ENCODE measurements at regions not wholly inside any gene's neighbourhood (a gene's known extent, or its start where the extent isn't known, plus 50 kb on each side); places are given as distances from the start of the nearest gene placed in this dataset.

DNA sequence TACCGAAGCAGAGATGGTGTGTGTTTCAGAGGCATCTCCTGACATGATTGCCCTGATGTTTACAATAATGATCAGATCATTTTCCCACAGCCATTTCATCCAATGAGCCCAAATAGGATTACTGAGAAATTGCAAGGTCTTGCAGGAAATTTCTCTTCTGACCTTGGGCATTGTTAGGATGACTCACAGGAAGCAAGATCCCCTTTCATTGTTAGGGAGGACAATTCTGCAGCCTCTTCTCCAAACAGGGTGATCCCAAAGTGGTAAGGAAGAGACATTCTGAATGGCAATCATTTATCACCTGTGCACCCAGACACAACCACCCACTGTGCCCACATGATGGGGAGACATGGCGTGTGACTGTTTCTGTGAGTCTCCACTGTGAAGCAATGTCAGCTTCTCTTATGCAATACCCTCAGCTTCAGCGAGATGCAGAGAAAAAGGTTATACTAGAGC lies 306.7 kb upstream of the XYLT1 start:
- H3K4me3 ChIP-seq = no peak overlapping the region
- H3K9me3 ChIP-seq = no peaks in the 10 kb centered on the region
- H3K27ac ChIP-seq = no peak overlapping the region
- H3K27me3 ChIP-seq = no peaks in the 10 kb centered on the region
- TF ChIP-seq EP300 (IDR thresholded peaks at IDR 0.05) = no peak
- TF ChIP-seq, protein P1, sequence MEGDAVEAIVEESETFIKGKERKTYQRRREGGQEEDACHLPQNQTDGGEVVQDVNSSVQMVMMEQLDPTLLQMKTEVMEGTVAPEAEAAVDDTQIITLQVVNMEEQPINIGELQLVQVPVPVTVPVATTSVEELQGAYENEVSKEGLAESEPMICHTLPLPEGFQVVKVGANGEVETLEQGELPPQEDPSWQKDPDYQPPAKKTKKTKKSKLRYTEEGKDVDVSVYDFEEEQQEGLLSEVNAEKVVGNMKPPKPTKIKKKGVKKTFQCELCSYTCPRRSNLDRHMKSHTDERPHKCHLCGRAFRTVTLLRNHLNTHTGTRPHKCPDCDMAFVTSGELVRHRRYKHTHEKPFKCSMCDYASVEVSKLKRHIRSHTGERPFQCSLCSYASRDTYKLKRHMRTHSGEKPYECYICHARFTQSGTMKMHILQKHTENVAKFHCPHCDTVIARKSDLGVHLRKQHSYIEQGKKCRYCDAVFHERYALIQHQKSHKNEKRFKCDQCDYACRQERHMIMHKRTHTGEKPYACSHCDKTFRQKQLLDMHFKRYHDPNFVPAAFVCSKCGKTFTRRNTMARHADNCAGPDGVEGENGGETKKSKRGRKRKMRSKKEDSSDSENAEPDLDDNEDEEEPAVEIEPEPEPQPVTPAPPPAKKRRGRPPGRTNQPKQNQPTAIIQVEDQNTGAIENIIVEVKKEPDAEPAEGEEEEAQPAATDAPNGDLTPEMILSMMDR (IDR thresholded peaks at IDR 0.05) = no peak
- no peak for TF ChIP-seq POLR2A (IDR thresholded peaks at IDR 0.05)
- no peaks in the 10 kb centered on the region for H3K36me3 ChIP-seq
- intact Hi-C loops (cut with DNase I) = no loop called here
- no peaks in the 10 kb centered on the region for H3K4me1 ChIP-seq (ENCODE audit: insufficient read depth)
- DNase-seq = no peak
- 61 to 78% (median 63%) methylated on average over 3 of the region's 3 CpGs for WGBS, 3 donors

DNA sequence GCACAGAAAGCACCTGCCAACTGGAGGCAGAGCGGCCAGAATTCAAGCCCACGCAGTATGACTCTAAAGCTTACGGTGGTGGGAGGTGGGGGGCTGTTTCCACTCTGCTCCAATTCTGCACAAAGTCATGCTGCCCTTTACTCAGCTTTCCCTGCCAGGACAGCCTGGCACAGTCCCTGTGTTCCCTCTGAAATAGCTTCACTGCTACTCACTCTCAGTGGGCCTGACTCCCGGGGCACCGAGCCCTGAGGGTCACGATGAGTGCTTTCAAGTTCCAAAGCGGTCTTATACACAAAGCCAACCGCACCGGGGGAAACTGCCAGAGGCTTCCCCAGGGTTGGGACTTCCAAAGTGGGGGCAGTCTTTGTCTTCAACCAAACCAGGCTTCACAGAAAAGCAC lies 306.1 kb upstream of the XYLT1 start:
- no peaks in the 10 kb centered on the region for H3K9me3 ChIP-seq
- H3K36me3 ChIP-seq = no peaks in the 10 kb centered on the region
- H3K27ac ChIP-seq = no peak overlapping the region
- H3K4me1 ChIP-seq (ENCODE audit: insufficient read depth) = no peaks in the 10 kb centered on the region
- TF ChIP-seq EP300 (IDR thresholded peaks at IDR 0.05) (no peak), POLR2A (IDR thresholded peaks at IDR 0.05) (no peak)
- TF ChIP-seq, protein P1 (IDR thresholded peaks at IDR 0.05) = no peak
- no peak for DNase-seq
- WGBS, 3 donors = 64 to 76% (median 75%) methylated on average over 9 of the region's 9 CpGs
- intact Hi-C loops (cut with DNase I) = no loop called here
- H3K4me3 ChIP-seq = no peak overlapping the region
- H3K27me3 ChIP-seq = no peaks in the 10 kb centered on the region

DNA sequence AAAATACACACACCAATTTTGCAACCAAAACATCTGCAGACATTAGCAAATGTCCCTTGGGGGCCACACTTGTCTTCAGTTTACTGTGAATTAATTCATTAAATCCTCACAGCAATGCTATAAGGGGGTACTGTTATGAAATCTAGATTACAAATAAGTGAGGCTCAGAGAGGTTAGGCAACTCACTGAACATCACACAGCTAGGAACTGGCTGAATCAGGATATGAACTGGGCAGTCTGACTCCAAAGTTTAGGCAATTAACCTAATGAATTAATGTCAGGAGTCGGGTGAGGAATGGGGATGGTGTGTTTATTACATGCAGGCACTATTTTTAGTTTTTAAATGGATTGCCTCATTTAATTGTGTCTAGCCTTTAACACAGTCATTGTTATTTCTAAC lies 305.7 kb upstream of the XYLT1 start:
- Histone ChIP-seq H3K4me1 (ENCODE audit: insufficient read depth) (no peaks in the 10 kb centered on the region), H3K4me3 (no peak overlapping the region), H3K9me3 (no peaks in the 10 kb centered on the region), H3K36me3 (no peaks in the 10 kb centered on the region), H3K27me3 (no peaks in the 10 kb centered on the region), H3K27ac (no peak overlapping the region)
- intact Hi-C loops (cut with DNase I) = no loop called here
- TF ChIP-seq POLR2A (IDR thresholded peaks at IDR 0.05) (no peak), EP300 (IDR thresholded peaks at IDR 0.05) (no peak)
- TF ChIP-seq, protein P1 (IDR thresholded peaks at IDR 0.05) = no peak
- DNase-seq = no peak
- 51 to 57% (median 53%) methylated on average over 1 of the region's 1 CpG for WGBS, 3 donors

DNA sequence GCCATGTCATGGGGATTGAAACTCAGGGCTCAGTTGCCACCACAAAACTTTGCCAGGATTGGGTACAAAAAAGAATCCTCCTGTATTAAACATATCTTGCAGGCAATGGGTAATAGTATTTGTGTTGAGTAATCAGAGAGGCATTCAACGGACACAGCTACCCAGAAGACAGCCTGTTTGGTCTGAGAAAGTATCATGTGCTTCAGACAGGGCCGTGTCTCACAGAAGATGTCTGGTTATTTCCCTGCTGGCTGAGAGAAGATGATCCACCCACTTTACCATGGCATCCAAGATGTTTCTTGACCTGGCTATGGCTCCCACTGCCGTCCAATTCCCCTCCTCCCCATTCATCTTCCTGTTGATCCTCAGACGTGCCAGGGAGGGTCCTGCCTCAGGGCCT lies 304.3 kb upstream of the XYLT1 start:
- Histone ChIP-seq H3K27me3 (no peaks in the 10 kb centered on the region), H3K4me1 (ENCODE audit: insufficient read depth) (no peaks in the 10 kb centered on the region), H3K4me3 (no peak overlapping the region), H3K9me3 (no peaks in the 10 kb centered on the region), H3K36me3 (no peaks in the 10 kb centered on the region), H3K27ac (no peak overlapping the region)
- no peak for DNase-seq
- 48 to 57% (median 53%) methylated on average over 4 of the region's 4 CpGs for WGBS, 3 donors
- intact Hi-C loops (cut with DNase I) = no loop called here
- TF ChIP-seq, protein P1 (IDR thresholded peaks at IDR 0.05) = no peak
- TF ChIP-seq POLR2A (IDR thresholded peaks at IDR 0.05) (no peak), EP300 (IDR thresholded peaks at IDR 0.05) (no peak)

DNA sequence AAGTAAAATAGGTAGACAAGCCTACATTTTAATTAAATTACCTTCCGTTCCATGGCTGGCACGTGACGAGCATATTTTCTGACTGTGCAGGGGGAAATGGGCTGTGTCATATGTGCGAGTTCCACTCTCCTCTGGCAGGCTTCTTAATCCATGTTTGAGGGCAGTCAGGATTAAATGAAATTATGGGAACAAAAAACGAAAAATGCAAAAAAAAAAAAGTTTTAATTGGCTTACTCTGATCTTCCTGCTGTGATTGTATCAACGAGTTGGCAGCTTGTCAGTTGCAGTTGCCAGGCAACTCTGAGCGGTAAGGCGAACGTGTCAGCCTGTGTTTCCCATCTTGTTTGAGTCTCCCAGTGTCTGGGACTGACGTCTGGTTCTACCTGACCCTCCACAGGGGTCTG lies 302.9 kb upstream of the XYLT1 start:
- H3K9me3 ChIP-seq = no peaks in the 10 kb centered on the region
- H3K27me3 ChIP-seq = no peaks in the 10 kb centered on the region
- DNase-seq = no peak
- TF ChIP-seq POLR2A (IDR thresholded peaks at IDR 0.05) (no peak), EP300 (IDR thresholded peaks at IDR 0.05) (no peak)
- TF ChIP-seq, protein P1 (IDR thresholded peaks at IDR 0.05) = no peak
- 30 to 38% (median 35%) methylated on average over 10 of the region's 10 CpGs for WGBS, 3 donors
- intact Hi-C loops (cut with DNase I) = no loop called here
- H3K4me3 ChIP-seq = no peak overlapping the region
- H3K27ac ChIP-seq = no peak overlapping the region
- no peaks in the 10 kb centered on the region for H3K4me1 ChIP-seq (ENCODE audit: insufficient read depth)
- no peaks in the 10 kb centered on the region for H3K36me3 ChIP-seq

Measured in ovary (tissue), 7 donors.